Type B pancreatic cell (in vitro differentiated cells): ENCODE measurements at regions not wholly inside any gene's neighbourhood (a gene's known extent, or its start where the extent isn't known, plus 50 kb on each side); places are given as distances from the start of the nearest gene placed in this dataset.

Source experiments
- DNase-seq: peaks from one replicate; pipeline ENCODE4 v3.0.0; 2021; ENCODE audit warnings: mixed read lengths; ENCODE audit not compliant: unreplicated experiment; ENCODE audit errors: extremely low spot score
- H3K27ac Mint-ChIP-seq: 2 replicates; pipeline ENCODE4 v1.8.0; 2021; ENCODE audit warnings: mild to moderate bottlenecking, mixed read lengths
- H3K27me3 Mint-ChIP-seq: 2 replicates; pipeline ENCODE4 v1.8.0; 2021; ENCODE audit warnings: mixed read lengths
- H3K36me3 Mint-ChIP-seq: 2 replicates; pipeline ENCODE4 v1.8.0; 2021; ENCODE audit warnings: mixed read lengths
- H3K4me1 Mint-ChIP-seq: one replicate; pipeline ENCODE4 v1.8.0; 2021; ENCODE audit warnings: mixed read lengths; ENCODE audit not compliant: unreplicated experiment
- H3K4me3 Mint-ChIP-seq: 2 replicates; pipeline ENCODE4 v1.8.0; 2021; ENCODE audit warnings: mild to moderate bottlenecking, mixed read lengths
- H3K9me3 Mint-ChIP-seq: 2 replicates; pipeline ENCODE4 v1.8.0; 2021; ENCODE audit warnings: mixed read lengths
- CTCF ChIP-seq: fragments of 200-600 bp; sonication (generic); conservative IDR thresholded peaks from 2 replicates; pipeline ENCODE4 v1.5.0; 2021; ENCODE audit warnings: antibody characterized with exemption, mild to moderate bottlenecking

DNA sequence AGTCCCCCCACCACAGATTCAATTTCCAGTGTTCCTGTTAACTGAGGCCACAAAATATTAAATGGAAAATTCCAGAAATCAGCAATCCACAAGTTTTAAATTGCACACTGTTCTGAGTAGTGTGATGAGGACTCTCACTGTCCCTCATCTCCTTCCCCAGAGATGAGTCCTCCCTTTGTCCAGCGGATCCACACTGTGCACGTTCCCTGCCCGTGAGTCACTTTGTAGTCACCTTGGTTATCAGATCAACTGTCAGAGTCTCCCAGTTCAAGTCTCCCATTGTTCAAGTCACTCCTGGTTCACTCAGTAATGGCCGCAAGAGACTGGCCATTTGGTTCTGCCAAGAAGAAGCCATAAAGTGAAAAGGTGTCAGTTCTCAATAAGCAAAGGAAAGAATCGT, 168.6 kb upstream of the AFDN start:
- Mint-ChIP-seq H3K9me3 (no peaks in the 10 kb centered on the region), H3K4me1 (peaks cover 5% of the 10 kb centered on the region), H3K27ac (no peak overlapping the region), H3K27me3 (no peaks in the 10 kb centered on the region), H3K4me3 (no peak overlapping the region), H3K36me3 (no peaks in the 10 kb centered on the region)
- DNase-seq: no peak
- TF ChIP-seq CTCF: no peak

- Mint-ChIP-seq H3K36me3 (no peaks in the 10 kb centered on the region), H3K9me3 (no peaks in the 10 kb centered on the region), H3K27ac (no peak overlapping the region)
These were observed 167.7 kb upstream of the AFDN start for GRCh38 chr6:167659046-167659445.

GRCh38 chr6:167660424-167660823, 166.3 kb upstream of the AFDN start:
- no peak overlapping the region for H3K27ac Mint-ChIP-seq
- H3K27me3 Mint-ChIP-seq: no peaks in the 10 kb centered on the region
- no peaks in the 10 kb centered on the region for H3K9me3 Mint-ChIP-seq
- no peak for DNase-seq
- H3K4me1 Mint-ChIP-seq: peaks cover 17% of the 10 kb centered on the region
- H3K4me3 Mint-ChIP-seq: no peak overlapping the region
- no peak for TF ChIP-seq CTCF
- no peaks in the 10 kb centered on the region for H3K36me3 Mint-ChIP-seq

More at GRCh38 chr6:167659046-167659445, 167.7 kb upstream of the AFDN start:
- Mint-ChIP-seq H3K27me3 (no peaks in the 10 kb centered on the region), H3K4me3 (no peak overlapping the region), H3K4me1 (peaks cover 6% of the 10 kb centered on the region)
- no peak for DNase-seq
- no peak for TF ChIP-seq CTCF

DNA sequence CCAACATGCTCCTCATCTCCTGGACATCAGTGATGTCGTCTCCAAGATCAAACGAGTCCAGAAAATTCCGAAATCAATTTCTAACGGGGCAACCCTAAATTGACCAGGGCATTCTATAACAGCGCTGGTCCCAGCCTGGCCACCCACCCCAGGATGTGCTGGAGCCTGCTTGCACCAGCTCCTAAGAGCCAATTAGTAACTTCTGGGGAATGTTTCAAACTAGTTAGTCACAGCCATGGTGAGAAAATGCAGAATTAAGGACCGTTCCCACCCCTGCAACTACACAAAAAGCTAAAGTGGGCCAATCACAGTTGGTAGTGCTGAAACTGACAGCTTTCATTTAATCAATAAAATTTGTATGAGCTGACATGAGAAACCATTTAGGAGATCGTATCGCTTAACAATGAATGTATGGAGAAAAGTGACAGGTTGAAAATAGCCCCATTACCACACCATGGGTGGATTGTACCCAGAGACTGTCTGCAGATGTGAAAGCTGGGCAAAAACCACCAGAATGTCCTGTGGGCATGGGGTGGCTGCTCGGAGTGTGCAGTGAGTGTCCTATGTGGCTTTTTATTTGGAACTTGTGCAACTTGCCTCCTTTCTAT, 165.7 kb upstream of the AFDN start:
- peaks cover 3% of the 10 kb centered on the region for H3K27me3 Mint-ChIP-seq
- no peak for DNase-seq
- no peaks in the 10 kb centered on the region for H3K36me3 Mint-ChIP-seq
- H3K9me3 Mint-ChIP-seq: no peaks in the 10 kb centered on the region
- H3K4me1 Mint-ChIP-seq: peaks cover 20% of the 10 kb centered on the region
- TF ChIP-seq CTCF: no peak
- H3K4me3 Mint-ChIP-seq: no peak overlapping the region
- no peak overlapping the region for H3K27ac Mint-ChIP-seq

- Mint-ChIP-seq H3K27ac (no peak overlapping the region), H3K4me1 (peaks cover 25% of the 10 kb centered on the region), H3K27me3 (peaks cover 4% of the 10 kb centered on the region), H3K4me3 (peak overlapping the region; percentile 43), H3K9me3 (no peaks in the 10 kb centered on the region), H3K36me3 (no peaks in the 10 kb centered on the region)
- TF ChIP-seq CTCF: no peak
- no peak for DNase-seq
These were observed 165.1 kb upstream of the AFDN start for GRCh38 chr6:167661552-167662044.
